HCT116 (cell line): ENCODE measurements at regions not wholly inside any gene's neighbourhood (a gene's known extent, or its start where the extent isn't known, plus 50 kb on each side); places are given as distances from the start of the nearest gene placed in this dataset.

Experiments used
- ATAC-seq: fragments of 200-7000 bp; cut with Tn5 transposase; 2 replicates; pipeline ENCODE4 v1.9.1; 2020; ENCODE audit warnings: mild to moderate bottlenecking, moderate library complexity
- BruUV-seq: library from RNA; stranded (reverse); fragments of 400-500 nt; replicated peaks from 2 replicates; lab custom pipeline; 2021; lab: Mats Ljungman, UMichigan
- CTCF ChIA-PET: fragments of 300-600 bp; sonication (Branson Sonifier 250); formaldehyde crosslinking; loops from one replicate; lab custom pipeline; 2021; ENCODE audit warnings: antibody characterized with exemption; lab: Charles Lee
- POLR2A ChIA-PET: fragments of 300-600, 350-600 bp; sonication (Branson Sonifier 250); formaldehyde crosslinking; loops from one replicate; lab custom pipeline; 2021; ENCODE audit warnings: antibody characterized with exemption; lab: Charles Lee
- RAD21 ChIA-PET, 2 experiments: fragments of 300-600 bp; sonication (Branson Sonifier 250); formaldehyde crosslinking; loops; one replicate each; lab custom pipeline; 2023; ENCODE audit warnings: low total read pairs in 2 of 2; ENCODE audit not compliant: uncharacterized antibody in 2 of 2, unreplicated experiment in 2 of 2, low non-redundant PET in 1 of 2; lab: Charles Lee
- DNase-seq: peaks from one replicate; pipeline ENCODE4 v3.0.0-alpha.2; 2010; ENCODE audit warnings: low read depth, low spot score
- H2AFZ ChIP-seq: fragments of 200-600 bp; shearing (Covaris generic), sonication (generic); 2 replicates; pipeline ENCODE4 v1.6.1; 2017; ENCODE audit warnings: low read depth, mixed run types, mixed read lengths, antibody characterized with exemption, low read length; ENCODE audit not compliant: poor library complexity, severe bottlenecking
- H3K27ac ChIP-seq: 2 replicates; pipeline ENCODE4 v1.5.1; 2012; ENCODE audit warnings: low read depth, low read length
- H3K27me3 ChIP-seq: fragments of 200-600 bp; sonication (generic); 2 replicates; pipeline ENCODE4 v1.6.1; 2016; ENCODE audit warnings: mixed run types, low read length, mixed read lengths; ENCODE audit not compliant: insufficient read depth
- H3K36me3 ChIP-seq, 2 experiments: fragments of 200-500 bp in 1 of 2; fragments of 200-600 bp in 1 of 2; sonication (Bioruptor generic) in 1 of 2; sonication (generic) in 1 of 2; 2 replicates each; pipeline versions ENCODE4 v1.5.1 to v1.6.1; 2014 to 2016; ENCODE audit warnings: low read length in 2 of 2, inconsistent platforms in 1 of 2, mixed read lengths in 1 of 2, mixed run types in 1 of 2; ENCODE audit not compliant: insufficient read depth in 2 of 2, control insufficient read depth in 1 of 2
- H3K4me1 ChIP-seq, 2 experiments: fragments of 200-600 bp in 1 of 2; sonication (generic) in 1 of 2; 2 replicates each; pipeline versions ENCODE4 v1.5.1 to v1.6.1; 2012 to 2017; ENCODE audit warnings: low read length in 2 of 2, inconsistent platforms in 1 of 2, mild to moderate bottlenecking in 1 of 2, mixed read lengths in 1 of 2, mixed run types in 1 of 2, moderate library complexity in 1 of 2; ENCODE audit not compliant: insufficient read depth in 2 of 2, control insufficient read depth in 1 of 2
- H3K4me2 ChIP-seq: fragments of 200-600 bp; sonication (generic); 2 replicates; pipeline ENCODE4 v1.6.1; 2017; ENCODE audit warnings: mixed run types, low read length, mixed read lengths
- H3K4me3 ChIP-seq, 2 experiments: fragments of 200-600 bp in 1 of 2; sonication (generic) in 1 of 2; replicated peaks in 1 of 2; 2 replicates each; pipeline ENCODE4 v1.5.1; 2011 to 2016; ENCODE audit warnings: low read length in 2 of 2, control low read depth in 1 of 2, low read depth in 1 of 2, mild to moderate bottlenecking in 1 of 2, mixed read lengths in 1 of 2, mixed run types in 1 of 2
- H3K79me2 ChIP-seq: fragments of 200-600 bp; sonication (generic); 2 replicates; pipeline ENCODE4 v1.6.1; 2017; ENCODE audit warnings: mild to moderate bottlenecking, mixed run types, low read length, moderate library complexity, mixed read lengths; ENCODE audit not compliant: insufficient read depth
- H3K9ac ChIP-seq: fragments of 200-600 bp; sonication (generic); 2 replicates; pipeline ENCODE4 v1.6.1; 2016; ENCODE audit warnings: low read length, mixed read lengths
- H3K9me2 ChIP-seq: fragments of 200-600 bp; sonication (generic), shearing (Covaris generic); 2 replicates; pipeline ENCODE4 v1.6.1; 2017; ENCODE audit warnings: mixed run types, mild to moderate bottlenecking, moderate library complexity; ENCODE audit not compliant: insufficient read depth
- H3K9me3 ChIP-seq, 2 experiments: fragments of 200-500 bp in 1 of 2; fragments of 200-600 bp in 1 of 2; sonication (Bioruptor generic) in 1 of 2; sonication (generic) in 1 of 2; 2 replicates each; pipeline ENCODE4 v1.6.1; 2014 to 2017; ENCODE audit warnings: low read length in 2 of 2, mixed read lengths in 2 of 2, inconsistent platforms in 1 of 2, low read depth in 1 of 2, mild to moderate bottlenecking in 1 of 2, mixed run types in 1 of 2, moderate library complexity in 1 of 2; ENCODE audit not compliant: control insufficient read depth in 1 of 2, insufficient read depth in 1 of 2
- H4K20me1 ChIP-seq: fragments of 200-600 bp; sonication (generic), shearing (Covaris generic); 2 replicates; pipeline ENCODE4 v1.6.1; 2017; ENCODE audit warnings: mixed run types, mild to moderate bottlenecking, moderate library complexity; ENCODE audit not compliant: insufficient read depth
- CEBPB ChIP-seq: IDR thresholded peaks from 2 replicates; pipeline ENCODE4 v1.6.1; 2012; ENCODE audit warnings: low read depth
- EGR1 ChIP-seq: IDR thresholded peaks from 2 replicates; pipeline ENCODE4 v1.6.1; 2012; ENCODE audit warnings: low read depth
- ELF1 ChIP-seq: IDR thresholded peaks from 2 replicates; pipeline ENCODE4 v1.6.1; 2012; ENCODE audit warnings: low read depth, borderline replicate concordance
- EZH2phosphoT487 ChIP-seq: fragments of 200-600 bp; IDR thresholded peaks from 2 replicates; pipeline ENCODE4 v1.6.1; 2018; ENCODE audit warnings: antibody characterized with exemption, borderline replicate concordance
- SRF ChIP-seq: IDR thresholded peaks from 2 replicates; pipeline ENCODE4 v1.6.1; 2012; ENCODE audit warnings: low read depth
- ZNF274 ChIP-seq: fragments of 200-500 bp; sonication (Bioruptor generic); IDR thresholded peaks from 2 replicates; pipeline ENCODE4 v1.6.1; 2014; ENCODE audit warnings: mild to moderate bottlenecking, low read depth, low read length, inconsistent platforms
- intact Hi-C: fragments of 100-400 bp; cut with micrococcal nuclease; formaldehyde crosslinking; loops from 2 replicates; pipeline ENCODE4 v1.10.0; 2022
- TF ChIP-seq, protein P1 (sequence below), 3 experiments: fragments of 200-600 bp in 1 of 3; sonication (generic) in 1 of 3; IDR thresholded peaks in 2 of 3; conservative IDR thresholded peaks in 1 of 3; 2 replicates each; pipeline ENCODE4 v1.5.1; 2012 to 2017; ENCODE audit warnings: low read depth in 2 of 3, low read length in 2 of 3, antibody characterized with exemption in 1 of 3, borderline replicate concordance in 1 of 3, control low read depth in 1 of 3, mild to moderate bottlenecking in 1 of 3, mixed read lengths in 1 of 3, mixed run types in 1 of 3, moderate library complexity in 1 of 3; ENCODE audit not compliant: insufficient read depth in 1 of 3

- no peak overlapping the region for H3K9ac ChIP-seq
- intact Hi-C loops: no loop called here
- H4K20me1 ChIP-seq: no peaks in the 10 kb centered on the region
These were observed 83.9 kb upstream of the SH3BP4 start for GRCh38 chr2:234867882-234868285.

DNA sequence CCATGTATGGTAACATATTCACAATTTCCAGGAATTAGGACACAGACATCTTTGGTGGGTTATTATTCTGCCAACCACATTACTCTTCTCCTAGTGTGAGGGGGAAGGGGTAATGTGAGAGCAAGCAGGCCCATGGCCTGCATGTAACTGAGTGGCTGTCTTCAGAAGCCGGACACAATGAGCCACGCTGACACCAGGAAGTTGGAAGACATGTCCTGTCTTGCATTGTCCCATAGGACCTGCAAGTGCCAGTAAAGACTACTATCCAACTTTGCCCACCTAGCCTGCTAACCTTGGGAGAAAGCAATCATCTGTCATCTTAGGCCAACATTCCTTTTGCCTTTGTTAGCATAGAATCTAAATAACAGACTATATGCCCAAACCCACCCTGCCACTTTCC lies 86.2 kb upstream of the SH3BP4 start:
- H3K9me2 ChIP-seq: no peaks in the 10 kb centered on the region
- no peaks in the 10 kb centered on the region for H3K27me3 ChIP-seq
- no peaks in the 10 kb centered on the region for H3K36me3 ChIP-seq
- no peak overlapping the region for H3K27ac ChIP-seq
- peaks cover 11 to 19% of the 10 kb centered on the region in 2 experiments for H3K4me1 ChIP-seq
- RAD21 ChIA-PET: no interaction called here
- H3K79me2 ChIP-seq: no peaks in the 10 kb centered on the region
- CTCF ChIA-PET: no interaction called here
- intact Hi-C loops: no loop called here
- POLR2A ChIA-PET: no interaction called here
- H3K4me3 ChIP-seq: no peak overlapping the region
- no peak overlapping the region for H2AFZ ChIP-seq
- no TSS peak for BruUV-seq
- peaks cover 0 to 5% of the 10 kb centered on the region in 2 experiments; a peak in 1 of 4 replicates for H3K9me3 ChIP-seq
- no peak overlapping the region for H3K9ac ChIP-seq
- DNase-seq: no peak
- TF ChIP-seq ELF1 (no peak), ZNF274 (no peak), CEBPB (no peak), EZH2phosphoT487 (no peak), SRF (no peak)
- ATAC-seq: no peak
- H4K20me1 ChIP-seq: no peaks in the 10 kb centered on the region
- no peak overlapping the region for H3K4me2 ChIP-seq

More at GRCh38 chr2:234867882-234868285, 83.9 kb upstream of the SH3BP4 start:
- no peak for DNase-seq
- ChIA-PET CTCF (no interaction called here), POLR2A (no interaction called here), RAD21 (no interaction called here)
- peaks cover 0 to 5% of the 10 kb centered on the region in 2 experiments; a peak in 1 of 4 replicates for H3K9me3 ChIP-seq
- no peak overlapping the region for H3K27ac ChIP-seq
- H3K36me3 ChIP-seq: no peaks in the 10 kb centered on the region
- no peak overlapping the region for H3K4me2 ChIP-seq
- H3K9me2 ChIP-seq: no peaks in the 10 kb centered on the region
- ATAC-seq: no peak
- TF ChIP-seq, protein P1, sequence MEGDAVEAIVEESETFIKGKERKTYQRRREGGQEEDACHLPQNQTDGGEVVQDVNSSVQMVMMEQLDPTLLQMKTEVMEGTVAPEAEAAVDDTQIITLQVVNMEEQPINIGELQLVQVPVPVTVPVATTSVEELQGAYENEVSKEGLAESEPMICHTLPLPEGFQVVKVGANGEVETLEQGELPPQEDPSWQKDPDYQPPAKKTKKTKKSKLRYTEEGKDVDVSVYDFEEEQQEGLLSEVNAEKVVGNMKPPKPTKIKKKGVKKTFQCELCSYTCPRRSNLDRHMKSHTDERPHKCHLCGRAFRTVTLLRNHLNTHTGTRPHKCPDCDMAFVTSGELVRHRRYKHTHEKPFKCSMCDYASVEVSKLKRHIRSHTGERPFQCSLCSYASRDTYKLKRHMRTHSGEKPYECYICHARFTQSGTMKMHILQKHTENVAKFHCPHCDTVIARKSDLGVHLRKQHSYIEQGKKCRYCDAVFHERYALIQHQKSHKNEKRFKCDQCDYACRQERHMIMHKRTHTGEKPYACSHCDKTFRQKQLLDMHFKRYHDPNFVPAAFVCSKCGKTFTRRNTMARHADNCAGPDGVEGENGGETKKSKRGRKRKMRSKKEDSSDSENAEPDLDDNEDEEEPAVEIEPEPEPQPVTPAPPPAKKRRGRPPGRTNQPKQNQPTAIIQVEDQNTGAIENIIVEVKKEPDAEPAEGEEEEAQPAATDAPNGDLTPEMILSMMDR (IDR thresholded peaks at IDR 0.05 in 2 of 3, conservative IDR thresholded peaks at IDR 0.05 in 1 of 3; ENCODE audit: borderline replicate concordance in 1 of 3, insufficient read depth in 1 of 3, low read depth in 2 of 3, low read length in 2 of 3): no peak
- TF ChIP-seq ELF1 (no peak), EGR1 (no peak)
- no peaks in the 10 kb centered on the region for H3K79me2 ChIP-seq
- no peak overlapping the region for H2AFZ ChIP-seq
- no peak overlapping the region for H3K4me3 ChIP-seq
- BruUV-seq: no TSS peak
- H3K4me1 ChIP-seq: peaks cover 11 to 16% of the 10 kb centered on the region in 2 experiments
- no peaks in the 10 kb centered on the region for H3K27me3 ChIP-seq
